H1 (cell line): ENCODE measurements at regions not wholly inside any gene's neighbourhood (a gene's known extent, or its start where the extent isn't known, plus 50 kb on each side); places are given as distances from the start of the nearest gene placed in this dataset.

Experiments used
- CTCF ChIA-PET: fragments of 300-600 bp; sonication (Branson Sonifier 250); formaldehyde crosslinking; loops from one replicate; lab custom pipeline; 2021; ENCODE audit not compliant: partially characterized antibody; lab: Charles Lee
- POLR2A ChIA-PET: fragments of 300-600 bp; sonication (Branson Sonifier 250); formaldehyde crosslinking; loops from one replicate; lab custom pipeline; 2021; ENCODE audit warnings: inconsistent platforms; ENCODE audit not compliant: partially characterized antibody; lab: Charles Lee
- DNase-seq, 2 experiments: peaks; one replicate each; pipeline versions ENCODE4 v3.0.0 to v3.0.0-alpha.2; 2010 to 2022; ENCODE audit warnings: low spot score in 2 of 2, low read depth in 1 of 2, mixed read lengths in 1 of 2
- FAIRE-seq: peaks from 2 replicates; lab custom pipeline; 2011; peaks lifted over from hg19 to GRCh38; lab: Jason Lieb, UNC
- H2AFZ ChIP-seq: 2 replicates; pipeline ENCODE4 v1.8.1; 2012; ENCODE audit warnings: low read length, inconsistent platforms
- H2AK5ac ChIP-seq: 2 replicates; pipeline ENCODE4 v1.6.1; 2013; ENCODE audit warnings: low read depth, low read length
- H2BK120ac ChIP-seq: replicated peaks from 2 replicates; pipeline ENCODE3; 2013; ENCODE audit warnings: low read depth, low read length, inconsistent platforms
- H2BK12ac ChIP-seq: 2 replicates; pipeline ENCODE4 v1.6.1; 2013; ENCODE audit warnings: low read depth, low read length
- H2BK15ac ChIP-seq: 2 replicates; pipeline ENCODE4 v1.6.1; 2013; ENCODE audit warnings: low read length
- H2BK20ac ChIP-seq: 2 replicates; pipeline ENCODE4 v1.6.1; 2013; ENCODE audit warnings: low read length
- H2BK5ac ChIP-seq: 2 replicates; pipeline ENCODE4 v1.6.1; 2013; ENCODE audit warnings: low read depth, low read length
- H3K14ac ChIP-seq: 2 replicates; pipeline ENCODE4 v1.6.1; 2013; ENCODE audit warnings: inconsistent platforms; ENCODE audit not compliant: insufficient read length
- H3K18ac ChIP-seq: 2 replicates; pipeline ENCODE4 v1.6.1; 2013; ENCODE audit warnings: low read length; ENCODE audit errors: extremely low read depth
- H3K23ac ChIP-seq: 2 replicates; pipeline ENCODE4 v1.6.1; 2013; ENCODE audit warnings: inconsistent platforms; ENCODE audit not compliant: insufficient read length
- H3K23me2 ChIP-seq: 2 replicates; pipeline ENCODE4 v1.6.1; 2013; ENCODE audit warnings: low read depth, low read length
- H3K27ac ChIP-seq: 2 replicates; pipeline ENCODE4 v1.6.1; 2011; ENCODE audit warnings: low read depth, low read length, inconsistent platforms
- H3K27me3 ChIP-seq, 4 experiments: replicated peaks in 1 of 4; 1 replicate in 1 of 4; 2 replicates in 3 of 4; pipeline versions ENCODE4 v1.6.1 to v1.8.1; 2011 to 2013; ENCODE audit warnings: low read length in 3 of 4, mild to moderate bottlenecking in 3 of 4, inconsistent platforms in 2 of 4, mixed read lengths in 2 of 4, moderate library complexity in 1 of 4; ENCODE audit not compliant: control insufficient read depth in 3 of 4, insufficient read depth in 3 of 4; ENCODE audit errors: extremely low read depth in 1 of 4
- H3K36me3 ChIP-seq, 4 experiments: 2 replicates each; pipeline versions ENCODE4 v1.6.1 to v1.8.1; 2011 to 2013; ENCODE audit warnings: mild to moderate bottlenecking in 4 of 4, low read length in 3 of 4, moderate library complexity in 2 of 4, control low read depth in 1 of 4, inconsistent platforms in 1 of 4; ENCODE audit not compliant: insufficient read depth in 4 of 4, control insufficient read depth in 2 of 4
- H3K4ac ChIP-seq: replicated peaks from 2 replicates; pipeline ENCODE3; 2013; ENCODE audit warnings: low read length, low read depth, mixed read lengths, inconsistent platforms; ENCODE audit not compliant: insufficient read length
- H3K4me1 ChIP-seq, 4 experiments: replicated peaks in 1 of 4; 1 replicate in 1 of 4; 2 replicates in 3 of 4; pipeline versions ENCODE4 v1.6.1 to v1.8.1; 2011 to 2013; ENCODE audit warnings: low read length in 3 of 4, inconsistent platforms in 2 of 4, mixed read lengths in 1 of 4; ENCODE audit not compliant: insufficient read depth in 4 of 4, control insufficient read depth in 3 of 4
- H3K4me2 ChIP-seq, 2 experiments: 2 replicates each; pipeline versions ENCODE4 v1.6.1 to v1.8.1; 2011 to 2013; ENCODE audit warnings: low read depth in 2 of 2, low read length in 2 of 2, control low read depth in 1 of 2, inconsistent platforms in 1 of 2, mild to moderate bottlenecking in 1 of 2; ENCODE audit not compliant: insufficient read depth in 1 of 2
- H3K4me3 ChIP-seq, 4 experiments: fragments of 200-600, 300-600 bp in 1 of 4; sonication (generic), shearing (Covaris generic), sonication (Bioruptor Twin) in 1 of 4; 2 replicates each; pipeline versions ENCODE4 v1.5.1 to v1.8.1; 2011 to 2016; ENCODE audit warnings: low read length in 4 of 4, low read depth in 3 of 4, control low read depth in 2 of 4, inconsistent platforms in 2 of 4, mild to moderate bottlenecking in 2 of 4, mixed read lengths in 1 of 4, moderate library complexity in 1 of 4; ENCODE audit not compliant: insufficient read depth in 2 of 4; ENCODE audit errors: extremely low read depth in 1 of 4
- H3K56ac ChIP-seq: replicated peaks from 2 replicates; pipeline ENCODE3; 2013; ENCODE audit warnings: low read depth, mild to moderate bottlenecking, mixed read lengths, low read length, inconsistent platforms; ENCODE audit not compliant: insufficient read length
- H3K79me1 ChIP-seq: 2 replicates; pipeline ENCODE4 v1.6.1; 2013; ENCODE audit warnings: low read depth, low read length, control low read depth
- H3K79me2 ChIP-seq, 2 experiments: 2 replicates each; pipeline versions ENCODE4 v1.6.1 to v1.8.1; 2012 to 2013; ENCODE audit warnings: low read length in 2 of 2, mild to moderate bottlenecking in 2 of 2, inconsistent platforms in 1 of 2; ENCODE audit not compliant: insufficient read depth in 2 of 2, control insufficient read depth in 1 of 2
- H3K9ac ChIP-seq, 4 experiments: replicated peaks in 1 of 4; 1 replicate in 1 of 4; 2 replicates in 3 of 4; pipeline versions ENCODE4 v1.6.1 to v1.8.1; 2011 to 2013; ENCODE audit warnings: low read depth in 3 of 4, low read length in 3 of 4, control low read depth in 2 of 4, mild to moderate bottlenecking in 2 of 4, moderate library complexity in 2 of 4, inconsistent platforms in 1 of 4; ENCODE audit errors: extremely low read depth in 1 of 4
- H3K9me3 ChIP-seq, 2 experiments: 2 replicates each; pipeline versions ENCODE4 v1.6.1 to v1.8.1; 2012 to 2013; ENCODE audit warnings: mild to moderate bottlenecking in 2 of 2, moderate library complexity in 2 of 2, control low read depth in 1 of 2, inconsistent platforms in 1 of 2, low read depth in 1 of 2, low read length in 1 of 2, mixed read lengths in 1 of 2; ENCODE audit not compliant: insufficient read depth in 2 of 2
- H4K20me1 ChIP-seq, 2 experiments: replicated peaks in 1 of 2; 2 replicates each; pipeline versions ENCODE3 to v1.8.1; 2011 to 2013; ENCODE audit warnings: inconsistent platforms in 2 of 2, low read length in 2 of 2, mild to moderate bottlenecking in 1 of 2; ENCODE audit not compliant: insufficient read depth in 2 of 2, control insufficient read depth in 1 of 2
- H4K5ac ChIP-seq: 2 replicates; pipeline ENCODE4 v1.6.1; 2013; ENCODE audit warnings: low read length, low read depth, mixed read lengths, inconsistent platforms; ENCODE audit not compliant: insufficient read length
- H4K8ac ChIP-seq: 2 replicates; pipeline ENCODE4 v1.8.0; 2013; ENCODE audit warnings: mild to moderate bottlenecking, moderate library complexity, low read length, inconsistent platforms; ENCODE audit not compliant: insufficient read depth; ENCODE audit errors: extremely low read depth
- H4K91ac ChIP-seq: replicated peaks from 2 replicates; pipeline ENCODE3; 2013; ENCODE audit warnings: low read length, mixed read lengths, inconsistent platforms; ENCODE audit not compliant: insufficient read length
- ATF2 ChIP-seq: IDR thresholded peaks from 2 replicates; pipeline ENCODE4 v1.6.1; 2012; ENCODE audit warnings: low read length, inconsistent platforms
- BRCA1 ChIP-seq: IDR thresholded peaks from 2 replicates; pipeline ENCODE4 v1.6.1; 2012; ENCODE audit warnings: low read depth, low read length, improper control_type of control experiment
- CBX8 ChIP-seq: fragments of 300-800, 300-1000 bp; sonication (generic); IDR thresholded peaks from 2 replicates; pipeline ENCODE4 v1.7.1; 2016; ENCODE audit warnings: low read depth, low read length, borderline replicate concordance
- EZH2 ChIP-seq: fragments of 200-600 bp; sonication (generic); IDR thresholded peaks from 2 replicates; pipeline ENCODE4 v1.7.1; 2012; ENCODE audit warnings: low read depth, mild to moderate bottlenecking, moderate library complexity, low read length, inconsistent platforms; ENCODE audit not compliant: severe bottlenecking
- GTF2F1 ChIP-seq: IDR thresholded peaks from 2 replicates; pipeline ENCODE4 v1.6.1; 2012; ENCODE audit warnings: low read depth, low read length, improper control_type of control experiment, borderline replicate concordance
- KDM1A ChIP-seq: fragments of 200-600, 300-600 bp; sonication (generic); IDR thresholded peaks from 2 replicates; pipeline ENCODE4 v1.7.1; 2016; ENCODE audit warnings: mild to moderate bottlenecking, low read length, borderline replicate concordance
- KDM4A ChIP-seq: IDR thresholded peaks from one replicate; pipeline ENCODE4 v1.7.1; 2012; ENCODE audit warnings: low read depth, mild to moderate bottlenecking, moderate library complexity, low read length, inconsistent platforms; ENCODE audit not compliant: severe bottlenecking
- KDM5A ChIP-seq: fragments of 200-600 bp; IDR thresholded peaks from 2 replicates; pipeline ENCODE4 v1.7.1; 2012; ENCODE audit warnings: mild to moderate bottlenecking, low read length, inconsistent platforms, mixed read lengths
- NRF1 ChIP-seq: IDR thresholded peaks from 2 replicates; pipeline ENCODE4 v1.6.1; 2011; ENCODE audit warnings: mild to moderate bottlenecking, low read depth, low read length, improper control_type of control experiment
- POU5F1 ChIP-seq: IDR thresholded peaks from 2 replicates; pipeline ENCODE4 v1.6.1; 2011; ENCODE audit warnings: low read depth, mild to moderate bottlenecking, low read length, moderate library complexity
- RNF2 ChIP-seq: fragments of 200-900, 300-1000 bp; sonication (generic); IDR thresholded peaks from 2 replicates; pipeline ENCODE4 v1.7.1; 2016; ENCODE audit warnings: borderline replicate concordance, low read depth, mild to moderate bottlenecking, antibody characterized with exemption, low read length; ENCODE audit not compliant: poor library complexity, severe bottlenecking; ENCODE audit errors: missing control alignments
- SIX5 ChIP-seq: IDR thresholded peaks from 2 replicates; pipeline ENCODE4 v1.6.1; 2011; ENCODE audit warnings: mild to moderate bottlenecking, low read depth, low read length
- SP1 ChIP-seq: IDR thresholded peaks from 2 replicates; pipeline ENCODE4 v1.6.1; 2011; ENCODE audit warnings: low read depth, low read length
- TAF1 ChIP-seq: IDR thresholded peaks from 2 replicates; pipeline ENCODE4 v1.6.1; 2011; ENCODE audit warnings: mild to moderate bottlenecking, low read depth, low read length
- WGBS, 2 experiments: shearing (Covaris generic) in 1 of 2; methylation state at CpG; one replicate each; pipeline versions ENCODE4 v1.1.6 to v1.1.7; 2013 to 2015; ENCODE audit warnings: low lambda C conversion rate in 2 of 2, mixed read lengths in 2 of 2, inconsistent platforms in 1 of 2, low coverage in 1 of 2, missing lambda C conversion rate in 1 of 2; ENCODE audit not compliant: insufficient replicate concordance in 2 of 2, insufficient coverage in 1 of 2, insufficient read length in 1 of 2; ENCODE audit errors: extremely low coverage in 1 of 2, missing lambda C conversion rate in 1 of 2; 5-methylcytosine and 5-hydroxymethylcytosine counted together

GRCh38 chr7:131057794-131058070, 269.9 kb upstream of the MKLN1 start:
- Histone ChIP-seq H3K27ac (no peak overlapping the region), H2BK5ac (no peak overlapping the region)
- no peak for FAIRE-seq

More at GRCh38 chr7:131057794-131058070, 269.9 kb upstream of the MKLN1 start:
- Histone ChIP-seq H3K23ac (no peak overlapping the region), H2BK120ac (no peak overlapping the region), H2BK12ac (no peak overlapping the region), H3K9me3 (peaks cover 9 to 13% of the 10 kb centered on the region in 2 experiments; a peak in 3 of 4 replicates), H3K79me2 (peaks cover 0 to 9% of the 10 kb centered on the region in 2 experiments; a peak in 2 of 4 replicates), H2BK20ac (no peak overlapping the region), H3K4me3 (no peak overlapping the region), H3K4me2 (no peak overlapping the region), H3K18ac (no peak overlapping the region), H3K23me2 (no peaks in the 10 kb centered on the region), H3K36me3 (peaks cover 0 to 10% (median 3%) of the 10 kb centered on the region in 4 experiments; a peak in 2 of 8 replicates), H3K27me3 (no peaks in the 10 kb centered on the region), H3K79me1 (no peaks in the 10 kb centered on the region; the same call in 1 of the 2 replicates), H3K4me1 (no peaks in the 10 kb centered on the region), H4K20me1 (no peaks in the 10 kb centered on the region), H3K9ac (no peak overlapping the region), H2AFZ (no peak overlapping the region), H3K56ac (no peak overlapping the region), H4K8ac (no peak overlapping the region), H2BK15ac (no peak overlapping the region), H3K4ac (no peak overlapping the region), H2AK5ac (no peak overlapping the region), H4K5ac (no peak overlapping the region), H4K91ac (no peak overlapping the region), H3K14ac (no peak overlapping the region)
- TF ChIP-seq KDM4A (no peak), TAF1 (no peak), ATF2 (no peak), RNF2 (no peak), SP1 (no peak), SIX5 (no peak), NRF1 (no peak), KDM1A (no peak), CBX8 (no peak), POU5F1 (no peak), GTF2F1 (no peak), BRCA1 (no peak), KDM5A (no peak), EZH2 (no peak)
- no peak for DNase-seq
- POLR2A ChIA-PET: no interaction called here
- 54% methylated on average over 2 of the region's 2 CpGs; no CpG with 5 or more reads in 1 of the 2 experiments for WGBS, 2 experiments
- CTCF ChIA-PET: interaction anchor here (0.7 to 1.1 kb wide), 2 partner anchors 17 to 76 kb away, joined by 3 read pairs; no protein-coding TSS in a partner anchor
